ENCODE measurements at regions not wholly inside any gene's neighbourhood (a gene's known extent, or its start where the extent isn't known, plus 50 kb on each side); places are given as distances from the start of the nearest gene placed in this dataset.

- no peak for DNase-seq
Observed at GRCh38 chr1:88035578-88035977, 648.5 kb upstream of the PKN2 start.

GRCh38 chr1:88036345-88037014 lies 647.6 kb upstream of the PKN2 start:
- DNase-seq = no peak

- DNase-seq = no peak
Observed at GRCh38 chr1:88039240-88039639, 644.8 kb upstream of the PKN2 start.

- DNase-seq = no peak
Observed at GRCh38 chr1:88043834-88044233, 640.2 kb upstream of the PKN2 start.

GRCh38 chr1:88052167-88052566 lies 631.9 kb upstream of the PKN2 start:
- DNase-seq = no peak

GRCh38 chr1:88053065-88053464 lies 631.0 kb upstream of the PKN2 start:
- no peak for DNase-seq

GRCh38 chr1:88056881-88057280 lies 627.2 kb upstream of the PKN2 start:
- no peak for DNase-seq

GRCh38 chr1:88058205-88058604 lies 625.9 kb upstream of the PKN2 start:
- no peak for DNase-seq

- DNase-seq = no peak
Observed at GRCh38 chr1:88060112-88060673, 623.9 kb upstream of the PKN2 start.

- DNase-seq = no peak
Observed at GRCh38 chr1:88060750-88061491, 623.2 kb upstream of the PKN2 start.

- DNase-seq = peak; percentile 64
Observed at GRCh38 chr1:88061492-88062177, 622.4 kb upstream of the PKN2 start.

- no peak for DNase-seq
Observed at GRCh38 chr1:88062650-88063153, 621.4 kb upstream of the PKN2 start.

- no peak for DNase-seq
Observed at GRCh38 chr1:88063605-88064004, 620.5 kb upstream of the PKN2 start.

- no peak for DNase-seq
Observed at GRCh38 chr1:88068407-88068960, 615.6 kb upstream of the PKN2 start.

GRCh38 chr1:88070956-88071355 lies 613.1 kb upstream of the PKN2 start:
- no peak for DNase-seq

GRCh38 chr1:88074661-88075060 lies 609.4 kb upstream of the PKN2 start:
- DNase-seq = no peak

- no peak for DNase-seq
Observed at GRCh38 chr1:88075813-88076212, 608.3 kb upstream of the PKN2 start.

GRCh38 chr1:88079036-88079435 lies 605.0 kb upstream of the PKN2 start:
- peak; percentile 2 for DNase-seq

- DNase-seq = no peak
Observed at GRCh38 chr1:88080875-88081274, 603.2 kb upstream of the PKN2 start.

GRCh38 chr1:88088481-88088880 lies 595.6 kb upstream of the PKN2 start:
- DNase-seq = no peak

- no peak for DNase-seq
Observed at GRCh38 chr1:88089961-88090360, 594.1 kb upstream of the PKN2 start.

GRCh38 chr1:88098881-88099280 lies 585.2 kb upstream of the PKN2 start:
- no peak for DNase-seq

- DNase-seq = no peak
Observed at GRCh38 chr1:88101041-88101440, 583.0 kb upstream of the PKN2 start.

All from OCI-M1 (cell line).